ENCODE measurements at regions not wholly inside any gene's neighbourhood (a gene's known extent, or its start where the extent isn't known, plus 50 kb on each side); places are given as distances from the start of the nearest gene placed in this dataset.

GRCh38 chr13:22189176-22190048 lies 518.5 kb downstream of the FGF9 start:
- no peak for TF ChIP-seq CTCF (IDR thresholded peaks at IDR 0.05)
- Histone ChIP-seq H3K27me3 (no peaks in the 10 kb centered on the region), H3K9me3 (no peaks in the 10 kb centered on the region), H3K27ac (no peak overlapping the region), H3K4me1 (peaks cover 0 to 7% of the 10 kb centered on the region in 2 donors), H3K4me3 (no peak overlapping the region), H3K36me3 (no peaks in the 10 kb centered on the region)
- DNase-seq (ENCODE audit: low spot score): no peak

GRCh38 chr13:22193070-22193469 lies 522.2 kb downstream of the FGF9 start:
- DNase-seq (ENCODE audit: low spot score): no peak
- Histone ChIP-seq H3K27ac (no peak overlapping the region), H3K4me1 (peaks cover 0 to 14% of the 10 kb centered on the region in 2 donors), H3K36me3 (no peaks in the 10 kb centered on the region), H3K27me3 (no peaks in the 10 kb centered on the region), H3K4me3 (no peak overlapping the region), H3K9me3 (no peaks in the 10 kb centered on the region)
- no peak for TF ChIP-seq CTCF (IDR thresholded peaks at IDR 0.05)

GRCh38 chr13:22194106-22194805 lies 523.4 kb downstream of the FGF9 start:
- peaks cover 0 to 21% of the 10 kb centered on the region in 2 donors for H3K4me1 ChIP-seq
- no peaks in the 10 kb centered on the region for H3K27me3 ChIP-seq
- H3K36me3 ChIP-seq: no peaks in the 10 kb centered on the region
- H3K27ac ChIP-seq: no peak overlapping the region
- DNase-seq (ENCODE audit: low spot score): no peak
- H3K4me3 ChIP-seq: no peak overlapping the region
- no peak for TF ChIP-seq CTCF (IDR thresholded peaks at IDR 0.05)
- H3K9me3 ChIP-seq: no peaks in the 10 kb centered on the region

GRCh38 chr13:22195726-22196125 lies 524.9 kb downstream of the FGF9 start:
- DNase-seq (ENCODE audit: low spot score): no peak
- TF ChIP-seq CTCF (IDR thresholded peaks at IDR 0.05): no peak
- Histone ChIP-seq H3K27ac (no peak overlapping the region), H3K9me3 (no peaks in the 10 kb centered on the region), H3K4me3 (no peak overlapping the region), H3K27me3 (no peaks in the 10 kb centered on the region), H3K36me3 (no peaks in the 10 kb centered on the region), H3K4me1 (peaks cover 0 to 18% of the 10 kb centered on the region in 2 donors)

GRCh38 chr13:22196777-22197176 lies 525.9 kb downstream of the FGF9 start:
- no peaks in the 10 kb centered on the region for H3K27me3 ChIP-seq
- no peak for DNase-seq (ENCODE audit: low spot score)
- no peak overlapping the region for H3K4me3 ChIP-seq
- no peaks in the 10 kb centered on the region for H3K36me3 ChIP-seq
- no peak for TF ChIP-seq CTCF (IDR thresholded peaks at IDR 0.05)
- no peaks in the 10 kb centered on the region for H3K9me3 ChIP-seq
- H3K27ac ChIP-seq: no peak overlapping the region
- peaks cover 0 to 18% of the 10 kb centered on the region in 2 donors for H3K4me1 ChIP-seq

Data from right atrium auricular region (tissue), 2 donors.